ENCODE measurements at regions not wholly inside any gene's neighbourhood (a gene's known extent, or its start where the extent isn't known, plus 50 kb on each side); places are given as distances from the start of the nearest gene placed in this dataset.
"Not testable (repeated sequence)": the region's sequence is repeated elsewhere in the genome, so short reads cannot be mapped to it uniquely, and the experiment has no call there.

DNA sequence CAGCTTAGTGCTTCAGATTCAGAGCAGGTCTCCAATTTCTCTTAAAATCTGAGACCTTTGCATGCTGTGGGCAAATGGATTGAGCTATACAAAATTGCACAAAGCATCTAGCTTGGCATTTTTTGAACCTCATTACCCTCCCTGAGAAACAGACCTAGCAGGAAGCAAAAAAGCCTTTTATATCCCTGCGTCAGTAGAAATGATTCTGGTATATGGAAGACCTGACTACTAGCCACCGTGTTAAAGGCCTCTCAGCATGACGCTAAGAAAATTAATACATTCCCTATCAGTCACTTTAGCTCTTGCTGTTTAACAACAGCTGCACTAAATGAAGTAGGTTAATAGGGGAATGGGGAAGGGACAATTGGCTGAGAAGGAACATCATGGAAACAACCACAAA is 110.7 kb upstream of the SMLR1 start:
- DNase-seq (ENCODE audit: low spot score): no peak

- no peak for DNase-seq (ENCODE audit: low spot score)
Observed at GRCh38 chr6:130717657-130718056, 109.5 kb upstream of the SMLR1 start.

DNA sequence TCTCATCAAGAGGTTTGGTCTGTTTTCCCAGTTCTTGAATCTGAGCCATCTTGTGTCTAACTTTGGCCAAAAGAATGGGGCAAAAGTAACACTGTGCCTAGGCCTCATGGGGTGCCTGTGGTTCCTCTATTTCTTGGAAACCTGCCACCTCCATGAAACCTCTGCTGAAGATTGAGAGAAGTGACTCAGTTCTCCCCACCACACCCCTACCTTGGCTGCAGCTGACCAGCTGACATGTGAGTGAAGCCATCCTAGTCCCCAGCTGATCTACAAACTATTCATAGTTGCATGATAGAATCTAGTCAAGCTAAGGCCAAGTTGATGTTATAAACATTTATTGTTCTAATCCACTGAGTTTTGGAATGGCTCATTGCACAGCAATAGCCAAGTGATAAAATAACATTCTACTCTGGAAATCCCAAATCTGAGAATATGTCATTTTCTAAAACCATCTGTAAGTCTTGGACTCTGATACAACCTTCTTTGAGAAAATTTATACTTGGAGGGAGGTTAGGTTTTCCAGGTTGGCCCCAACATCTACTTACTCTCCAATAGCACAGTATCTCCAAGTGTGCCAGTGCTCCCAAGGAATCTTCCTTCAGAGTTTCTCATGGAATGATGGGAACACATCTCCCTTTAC is 107.0 kb upstream of the SMLR1 start:
- no peak for DNase-seq (ENCODE audit: low spot score)

DNA sequence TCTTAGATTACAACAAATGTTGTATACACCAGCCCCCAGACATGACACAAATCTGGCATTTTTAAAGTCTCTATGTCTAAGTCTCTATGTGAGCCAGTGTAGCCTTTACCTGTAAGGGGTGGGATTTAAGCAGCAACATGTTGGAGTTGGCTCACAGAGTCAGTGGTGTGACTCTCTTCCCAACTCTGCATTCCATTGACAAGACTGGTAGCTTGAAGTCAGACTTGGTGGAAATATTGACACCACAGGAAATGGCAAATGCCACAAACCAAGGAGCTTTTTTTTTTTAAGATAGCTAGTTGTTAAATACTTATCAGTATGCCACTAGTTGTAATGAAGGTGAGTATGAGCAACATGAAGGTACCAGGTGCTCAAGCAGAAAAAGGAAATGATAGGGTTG is 103.1 kb upstream of the SMLR1 start:
- no peak for DNase-seq (ENCODE audit: low spot score)

DNA sequence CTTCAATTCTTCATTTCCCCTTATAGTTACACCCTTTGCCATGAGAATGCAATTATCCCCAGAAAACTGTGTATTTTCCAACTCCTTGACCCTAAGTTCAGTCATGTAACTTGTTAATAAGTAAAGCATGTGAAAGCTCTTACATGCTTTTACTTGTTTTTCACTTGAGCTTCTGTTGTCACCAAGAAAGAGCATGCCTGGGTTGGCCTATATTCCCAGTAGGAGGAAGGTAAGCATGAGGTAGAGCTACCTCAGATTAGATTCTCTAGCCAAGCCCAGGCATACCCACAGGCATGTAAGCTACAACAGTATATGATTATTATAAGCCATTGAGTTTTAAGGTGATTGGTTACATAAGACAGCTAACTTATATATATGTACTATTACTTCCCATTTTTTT is 101.7 kb upstream of the SMLR1 start:
- no peak for DNase-seq (ENCODE audit: low spot score)

DNA sequence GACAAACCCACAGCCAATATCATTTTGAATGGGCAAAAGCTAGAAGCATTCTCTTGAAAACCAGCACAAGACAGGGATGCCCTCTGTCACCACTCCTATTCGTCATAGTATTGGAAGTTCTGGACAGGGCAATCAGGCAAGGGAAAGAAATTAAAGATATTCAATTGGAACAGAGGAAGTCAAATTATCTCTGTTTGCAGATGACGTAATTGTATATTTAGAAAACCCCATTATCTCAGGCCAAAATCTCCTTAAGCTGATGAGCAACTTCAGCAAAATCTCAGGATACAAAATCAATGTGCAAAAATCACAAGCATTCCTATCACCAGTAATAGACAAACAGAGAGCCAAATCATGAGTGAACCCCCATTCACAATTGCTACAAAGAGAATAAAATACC is 99.1 kb upstream of the SMLR1 start:
- not testable (repeated sequence) for DNase-seq (ENCODE audit: low spot score)

DNA sequence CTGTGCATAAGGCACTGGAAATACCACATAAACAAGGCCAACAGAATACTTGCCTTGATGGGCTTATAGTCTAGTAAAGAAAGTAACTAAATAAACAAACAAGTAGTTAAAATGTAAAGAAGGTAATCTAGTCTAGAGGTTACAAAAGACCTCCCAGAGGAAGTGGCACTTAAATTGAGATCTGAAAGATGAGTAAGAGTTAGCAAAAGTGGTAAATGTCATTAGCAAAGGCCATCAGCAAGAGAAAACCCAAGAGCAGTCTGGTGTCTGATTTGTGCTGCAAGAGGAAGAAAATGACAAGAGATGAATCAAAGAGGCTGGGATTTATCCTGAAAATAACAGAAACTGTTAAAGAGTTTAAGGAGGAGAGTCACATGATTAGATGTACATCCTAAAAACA is 96.6 kb upstream of the SMLR1 start:
- no peak for DNase-seq (ENCODE audit: low spot score)

DNA sequence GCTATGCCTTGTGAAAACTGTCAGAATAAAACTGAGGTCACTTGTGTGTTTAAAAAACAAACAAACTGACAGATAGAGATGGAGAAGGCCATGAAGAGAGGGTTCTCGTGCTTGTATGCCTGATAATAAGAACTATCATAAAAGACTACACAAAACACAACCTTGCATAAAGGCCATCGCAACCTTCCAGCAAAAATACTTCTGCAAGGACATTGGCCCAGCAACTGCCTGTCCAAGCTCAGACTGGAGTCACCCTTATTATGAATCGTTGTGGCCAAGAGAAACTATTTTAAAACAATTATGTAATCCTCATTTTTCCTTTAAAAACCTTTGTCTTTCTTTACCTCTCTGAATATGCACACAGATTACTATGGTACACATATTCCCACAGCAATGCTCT is 93.0 kb upstream of the SMLR1 start:
- DNase-seq (ENCODE audit: low spot score): no peak

- DNase-seq (ENCODE audit: low spot score): no peak
Observed at GRCh38 chr6:130740308-130740707, 86.9 kb upstream of the SMLR1 start.

DNA sequence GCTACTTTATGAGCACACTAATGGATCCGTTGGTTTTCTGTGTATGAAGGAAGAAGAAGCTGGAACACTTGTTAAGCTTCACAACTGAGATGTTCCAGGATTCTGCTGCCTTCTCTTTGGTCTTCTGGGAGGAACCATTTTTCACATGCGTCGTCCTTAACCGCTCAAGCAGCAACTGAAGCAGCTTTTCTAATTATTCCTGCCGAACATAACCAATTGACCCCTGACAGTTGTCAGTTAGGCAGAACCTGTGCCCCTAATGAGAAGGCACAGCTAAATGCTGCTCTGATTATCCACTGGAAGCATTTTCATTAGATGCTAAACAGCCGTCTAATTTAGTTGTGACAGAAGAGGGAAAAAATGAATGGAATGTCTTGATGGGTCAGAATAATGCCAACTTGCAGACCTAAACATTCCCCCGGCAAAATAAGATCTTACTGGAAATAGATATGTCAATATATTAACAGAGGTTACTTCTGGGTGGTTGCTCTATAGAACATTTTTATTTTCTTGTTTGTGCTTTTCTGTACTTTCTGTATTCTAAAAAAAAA is 85.0 kb upstream of the SMLR1 start:
- DNase-seq (ENCODE audit: low spot score): no peak

GRCh38 chr6:130743175-130743574 is 84.0 kb upstream of the SMLR1 start:
- DNase-seq (ENCODE audit: low spot score): no peak

DNA sequence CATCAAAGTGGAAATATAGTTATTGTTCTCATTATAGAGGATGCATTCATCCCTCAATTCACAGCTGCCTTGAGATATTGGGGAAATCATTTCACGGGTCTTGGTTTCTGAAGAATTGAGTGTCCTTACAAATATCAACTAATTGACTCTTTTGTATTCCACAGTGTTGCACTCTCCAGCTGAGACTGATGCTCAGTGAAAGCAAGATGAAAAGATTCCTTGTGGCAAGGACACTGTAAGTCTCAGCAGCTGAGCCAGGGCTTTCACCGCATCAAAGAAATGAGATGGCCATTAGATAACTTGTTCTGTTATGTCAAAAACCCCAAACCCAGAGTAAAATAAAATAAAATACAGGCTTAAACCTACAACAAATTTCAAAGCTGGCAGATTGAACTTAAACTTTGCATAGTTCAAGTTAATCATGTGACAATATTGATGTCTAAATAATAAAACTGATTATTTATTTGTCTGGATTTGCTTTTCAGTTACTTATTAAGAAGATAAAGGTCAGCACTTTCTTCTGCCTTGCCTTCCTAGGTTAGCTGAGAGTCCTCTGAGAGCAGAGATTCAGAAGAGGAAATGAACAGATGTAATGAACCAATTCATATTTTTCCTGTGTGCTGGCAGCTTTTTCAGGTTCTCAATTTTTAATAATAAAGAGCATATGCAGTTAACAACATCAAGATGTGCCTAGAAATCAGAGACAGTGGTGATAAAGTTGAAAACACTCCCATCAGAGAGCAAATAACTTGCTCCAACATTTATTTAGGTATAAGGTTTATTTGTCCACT is 82.4 kb upstream of the SMLR1 start:
- no peak for DNase-seq (ENCODE audit: low spot score)

GRCh38 chr6:130748041-130748440 is 79.2 kb upstream of the SMLR1 start:
- DNase-seq (ENCODE audit: low spot score): no peak

DNA sequence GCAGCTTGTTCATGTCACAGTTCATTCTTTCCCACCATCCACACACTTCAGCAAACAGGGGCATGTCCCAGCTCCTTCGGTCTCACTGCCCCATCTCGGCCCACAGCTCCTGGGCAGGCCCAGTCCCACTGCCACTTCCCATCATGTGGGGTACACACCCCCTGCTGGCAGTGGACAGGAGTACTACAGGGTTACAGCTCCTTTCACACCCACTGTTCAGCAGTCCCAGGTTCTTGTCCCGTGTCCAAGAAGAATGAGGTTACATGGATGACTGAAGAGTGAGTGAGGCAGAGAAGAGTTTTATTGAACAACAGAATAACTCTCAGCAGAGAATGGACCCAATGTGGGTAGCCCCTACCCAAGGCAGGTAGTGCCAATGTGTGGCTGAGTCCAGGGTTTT is 77.8 kb upstream of the SMLR1 start:
- DNase-seq (ENCODE audit: low spot score): no peak

- DNase-seq (ENCODE audit: low spot score): no peak
Observed at GRCh38 chr6:130752267-130752666, 74.9 kb upstream of the SMLR1 start.

- no peak for DNase-seq (ENCODE audit: low spot score)
Observed at GRCh38 chr6:130754786-130755367, 72.3 kb upstream of the SMLR1 start.

DNA sequence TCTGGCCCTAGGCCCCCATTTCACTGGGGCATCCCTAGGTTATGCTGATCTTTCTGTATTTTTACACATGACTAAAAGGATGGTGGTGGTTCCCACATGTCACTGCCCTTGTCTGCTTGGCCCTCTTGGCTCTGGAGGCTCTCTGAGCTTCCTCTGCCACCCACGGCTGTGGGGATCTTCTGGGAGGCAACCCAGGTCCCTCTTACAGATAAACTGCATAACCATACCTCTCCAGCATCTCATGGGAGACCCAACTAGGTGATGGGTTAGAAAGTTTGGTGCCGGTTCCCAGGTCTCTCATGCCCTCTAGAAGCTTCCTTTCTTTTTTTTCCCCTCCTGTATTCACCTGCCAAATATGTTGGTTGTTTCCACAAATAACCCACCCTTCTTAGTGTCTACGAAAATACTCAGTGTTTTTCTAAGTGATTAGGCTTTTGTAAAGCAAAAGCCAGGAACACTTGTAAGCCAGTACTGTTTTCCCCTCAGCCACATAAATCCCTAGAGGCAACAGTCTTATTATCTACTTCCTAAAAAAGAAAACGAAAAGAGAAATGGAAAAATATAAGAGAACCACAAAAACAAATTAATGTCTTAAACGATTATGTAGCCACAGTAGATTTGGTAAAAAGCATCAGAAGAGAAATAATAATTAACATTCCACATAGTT is 71.7 kb upstream of the SMLR1 start:
- no peak for DNase-seq (ENCODE audit: low spot score)

DNA sequence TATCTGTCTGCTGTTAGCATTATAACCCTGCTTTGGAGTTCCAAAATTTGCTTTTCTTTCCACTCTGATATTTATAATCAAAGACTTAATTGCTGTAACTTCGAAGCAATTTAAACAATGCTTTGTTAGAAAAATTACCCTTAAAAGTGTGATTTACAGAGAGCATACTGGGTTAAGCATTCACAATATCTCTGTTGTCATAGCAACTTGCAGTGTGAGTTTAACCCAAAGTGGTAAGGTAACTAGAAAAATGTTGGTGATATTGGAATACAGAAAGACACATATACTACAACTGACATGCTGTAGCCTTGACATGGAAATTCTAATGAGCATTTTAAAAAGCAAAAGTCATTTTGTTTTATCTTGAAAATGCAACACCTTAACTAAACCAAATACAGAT is 70.4 kb upstream of the SMLR1 start:
- DNase-seq (ENCODE audit: low spot score): no peak

DNA sequence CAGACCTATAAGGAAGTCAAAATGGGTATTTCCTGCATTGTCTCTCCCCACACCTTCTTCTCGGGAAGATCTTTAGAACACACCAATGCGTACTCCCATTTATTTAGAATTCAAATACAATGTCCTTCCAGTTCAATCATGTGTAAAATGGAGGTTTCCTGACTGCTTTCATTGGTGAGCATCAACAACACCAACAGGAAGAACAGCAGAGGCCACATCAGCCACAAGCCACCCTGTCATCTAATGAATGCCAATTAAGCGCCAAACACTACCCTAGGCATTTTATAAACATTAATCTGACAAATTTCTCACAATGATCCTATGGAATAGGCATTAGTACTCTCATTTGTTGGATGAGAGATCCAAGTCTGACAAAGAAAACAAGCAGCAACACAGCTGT is 68.4 kb upstream of the SMLR1 start:
- no peak for DNase-seq (ENCODE audit: low spot score)

DNA sequence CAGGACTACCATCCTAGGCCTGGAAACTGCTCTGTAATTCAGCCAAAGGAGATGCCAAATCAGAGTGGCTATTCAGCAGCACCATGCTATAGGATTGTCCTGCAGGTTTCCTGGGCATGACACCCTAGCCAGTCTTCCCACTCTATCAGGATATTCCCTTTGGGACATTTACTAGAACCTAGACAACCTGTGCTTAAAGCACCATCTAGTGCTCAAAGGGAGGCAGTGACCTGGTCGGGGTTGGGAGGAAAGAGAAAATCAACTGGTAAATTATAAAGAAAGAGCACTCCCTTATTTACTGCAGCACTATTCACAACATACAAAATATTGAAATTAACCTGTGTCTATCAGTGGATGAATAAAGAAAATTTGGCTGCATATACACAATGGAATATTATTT is 67.2 kb upstream of the SMLR1 start:
- peak; percentile 60 for DNase-seq (ENCODE audit: low spot score)

DNA sequence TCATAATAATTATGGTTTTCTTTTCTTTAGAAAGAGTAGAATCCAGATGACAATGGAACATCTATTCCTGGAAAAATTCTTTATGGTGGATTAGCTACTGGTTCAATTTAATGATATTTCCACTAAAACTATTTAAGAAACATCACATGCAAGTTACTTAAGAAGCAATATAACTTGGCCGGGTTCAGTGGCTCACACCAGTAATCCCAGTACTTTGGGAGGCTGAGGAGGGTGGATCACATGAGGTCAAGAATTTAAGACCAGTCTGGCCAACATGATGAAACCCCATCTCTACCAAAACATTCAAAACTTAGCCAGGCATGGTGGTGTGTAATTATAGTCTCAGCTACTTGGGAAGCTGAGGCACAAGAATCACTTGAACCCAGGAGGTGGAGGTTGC is 65.9 kb upstream of the SMLR1 start:
- DNase-seq (ENCODE audit: low spot score): no peak

GRCh38 chr6:130765181-130765727 is 62.0 kb upstream of the SMLR1 start:
- no peak for DNase-seq (ENCODE audit: low spot score)
